A549 (cell line): ENCODE measurements at regions not wholly inside any gene's neighbourhood (a gene's known extent, or its start where the extent isn't known, plus 50 kb on each side); places are given as distances from the start of the nearest gene placed in this dataset.

ENCODE experiments used
- CTCF ChIP-seq: fragments of >200 bp; sonication (Bioruptor Twin); formaldehyde crosslinking; IDR thresholded peaks from 3 replicates; pipeline ENCODE4 v1.5.1; 2016
- EP300 ChIP-seq, 2 experiments: fragments of >200 bp; sonication (Bioruptor Twin); formaldehyde crosslinking; IDR thresholded peaks; 2 replicates in 1 of 2; 3 replicates in 1 of 2; pipeline ENCODE4 v1.6.1; 2016 to 2017
- FOSL2 ChIP-seq, 2 experiments: fragments of 450-650 bp in 1 of 2; fragments of >200 bp in 1 of 2; sonication (Bioruptor Twin) in 1 of 2; formaldehyde crosslinking; IDR thresholded peaks; 2 replicates each; pipeline versions ENCODE4 v1.5.0 to v1.6.1; 2016 to 2020; ENCODE audit warnings: mild to moderate bottlenecking in 1 of 2, moderate library complexity in 1 of 2
- HOXA7 ChIP-seq: fragments of 250-450 bp; sonication (Bioruptor Pico); IDR thresholded peaks from 2 replicates; pipeline ENCODE4 v1.5.0; 2020; ENCODE audit warnings: mild to moderate bottlenecking, moderate library complexity
- MAFK ChIP-seq: fragments of 450-650 bp; IDR thresholded peaks from 2 replicates; pipeline ENCODE4 v1.6.1; 2014; ENCODE audit not compliant: partially characterized antibody
- MAZ ChIP-seq: fragments of 150-350 bp; IDR thresholded peaks from 2 replicates; pipeline ENCODE4 v1.6.1; 2014; ENCODE audit warnings: antibody characterized with exemption, low read depth, low read length, borderline replicate concordance
- PHF8 ChIP-seq: fragments of 200-600 bp; sonication (generic); IDR thresholded peaks from 2 replicates; pipeline ENCODE4 v1.6.1; 2016; ENCODE audit warnings: low read depth, mild to moderate bottlenecking, antibody characterized with exemption, moderate library complexity, borderline replicate concordance
- POLR2A ChIP-seq: IDR thresholded peaks from 2 replicates; pipeline ENCODE4 v1.6.1; 2012; ENCODE audit warnings: mild to moderate bottlenecking, low read length
- RNF2 ChIP-seq: fragments of 200-600 bp; sonication (generic); IDR thresholded peaks from 2 replicates; pipeline ENCODE4 v1.6.1; 2016; ENCODE audit warnings: low read depth, mild to moderate bottlenecking, antibody characterized with exemption, moderate library complexity, borderline replicate concordance
- SMC3 ChIP-seq: fragments of >200 bp; sonication (Bioruptor Twin); formaldehyde crosslinking; IDR thresholded peaks from 3 replicates; pipeline ENCODE4 v1.6.1; 2018; ENCODE audit warnings: inconsistent platforms
- TF ChIP-seq, protein P1 (sequence below): fragments of 200-600 bp; sonication (generic); IDR thresholded peaks from 2 replicates; pipeline ENCODE4 v1.6.1; 2016; ENCODE audit warnings: antibody characterized with exemption, mild to moderate bottlenecking, moderate library complexity
- TF ChIP-seq, protein P2 (sequence below): fragments of 450-650 bp; IDR thresholded peaks from 2 replicates; pipeline ENCODE4 v1.6.1; 2014; ENCODE audit warnings: antibody characterized with exemption

DNA sequence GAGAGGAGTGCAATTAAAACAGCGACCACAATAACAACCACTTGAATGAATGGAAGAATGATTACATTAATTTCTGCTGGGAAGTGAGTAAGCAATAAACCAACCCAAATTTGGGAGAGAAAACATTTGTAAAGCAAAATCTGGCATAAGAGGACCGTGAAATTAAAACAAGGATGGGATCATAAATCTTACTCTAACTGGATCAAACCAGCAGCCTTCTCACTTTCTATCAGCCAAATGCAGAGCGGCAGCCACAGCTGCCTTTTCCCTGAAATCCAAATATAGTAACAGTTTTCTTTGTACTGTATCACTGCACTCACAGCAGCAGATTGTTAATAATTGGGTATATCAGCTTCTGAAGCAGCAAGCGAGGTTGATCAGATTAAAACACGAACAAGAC lies 245.2 kb upstream of the REG3G start:
- TF ChIP-seq, protein P1, sequence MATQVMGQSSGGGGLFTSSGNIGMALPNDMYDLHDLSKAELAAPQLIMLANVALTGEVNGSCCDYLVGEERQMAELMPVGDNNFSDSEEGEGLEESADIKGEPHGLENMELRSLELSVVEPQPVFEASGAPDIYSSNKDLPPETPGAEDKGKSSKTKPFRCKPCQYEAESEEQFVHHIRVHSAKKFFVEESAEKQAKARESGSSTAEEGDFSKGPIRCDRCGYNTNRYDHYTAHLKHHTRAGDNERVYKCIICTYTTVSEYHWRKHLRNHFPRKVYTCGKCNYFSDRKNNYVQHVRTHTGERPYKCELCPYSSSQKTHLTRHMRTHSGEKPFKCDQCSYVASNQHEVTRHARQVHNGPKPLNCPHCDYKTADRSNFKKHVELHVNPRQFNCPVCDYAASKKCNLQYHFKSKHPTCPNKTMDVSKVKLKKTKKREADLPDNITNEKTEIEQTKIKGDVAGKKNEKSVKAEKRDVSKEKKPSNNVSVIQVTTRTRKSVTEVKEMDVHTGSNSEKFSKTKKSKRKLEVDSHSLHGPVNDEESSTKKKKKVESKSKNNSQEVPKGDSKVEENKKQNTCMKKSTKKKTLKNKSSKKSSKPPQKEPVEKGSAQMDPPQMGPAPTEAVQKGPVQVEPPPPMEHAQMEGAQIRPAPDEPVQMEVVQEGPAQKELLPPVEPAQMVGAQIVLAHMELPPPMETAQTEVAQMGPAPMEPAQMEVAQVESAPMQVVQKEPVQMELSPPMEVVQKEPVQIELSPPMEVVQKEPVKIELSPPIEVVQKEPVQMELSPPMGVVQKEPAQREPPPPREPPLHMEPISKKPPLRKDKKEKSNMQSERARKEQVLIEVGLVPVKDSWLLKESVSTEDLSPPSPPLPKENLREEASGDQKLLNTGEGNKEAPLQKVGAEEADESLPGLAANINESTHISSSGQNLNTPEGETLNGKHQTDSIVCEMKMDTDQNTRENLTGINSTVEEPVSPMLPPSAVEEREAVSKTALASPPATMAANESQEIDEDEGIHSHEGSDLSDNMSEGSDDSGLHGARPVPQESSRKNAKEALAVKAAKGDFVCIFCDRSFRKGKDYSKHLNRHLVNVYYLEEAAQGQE: no peak
- TF ChIP-seq POLR2A (no peak), CTCF (no peak), SMC3 (no peak), MAZ (no peak), EP300 (IDR thresholded peaks at IDR 0.05) (no peak), HOXA7 (CRISPR knock-in tag) (no peak), PHF8 (no peak), MAFK (no peak), RNF2 (no peak), FOSL2 (IDR thresholded peaks at IDR 0.05) (no peak), FOSL2 (CRISPR knock-in tag; IDR thresholded peaks at IDR 0.05) (no peak)
- TF ChIP-seq, protein P2, sequence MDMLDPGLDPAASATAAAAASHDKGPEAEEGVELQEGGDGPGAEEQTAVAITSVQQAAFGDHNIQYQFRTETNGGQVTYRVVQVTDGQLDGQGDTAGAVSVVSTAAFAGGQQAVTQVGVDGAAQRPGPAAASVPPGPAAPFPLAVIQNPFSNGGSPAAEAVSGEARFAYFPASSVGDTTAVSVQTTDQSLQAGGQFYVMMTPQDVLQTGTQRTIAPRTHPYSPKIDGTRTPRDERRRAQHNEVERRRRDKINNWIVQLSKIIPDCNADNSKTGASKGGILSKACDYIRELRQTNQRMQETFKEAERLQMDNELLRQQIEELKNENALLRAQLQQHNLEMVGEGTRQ: no peak
